Epithelial cell of proximal tubule (primary cell): ENCODE measurements at regions not wholly inside any gene's neighbourhood (a gene's known extent, or its start where the extent isn't known, plus 50 kb on each side); places are given as distances from the start of the nearest gene placed in this dataset.

Experiments used
- DNase-seq: peaks from one replicate; pipeline ENCODE4 v3.0.0-alpha.2; 2011; ENCODE audit warnings: low read depth
- H3K4me3 ChIP-seq: 2 replicates; pipeline ENCODE4 v1.5.1; 2011; ENCODE audit warnings: low read depth, mild to moderate bottlenecking, low read length
- CTCF ChIP-seq: conservative IDR thresholded peaks from 2 replicates; pipeline ENCODE4 v1.5.1; 2012; ENCODE audit warnings: low read depth, mild to moderate bottlenecking, low read length

GRCh38 chr3:144407335-144407734 lies 435.7 kb downstream of the DIPK2A start:
- no peak for TF ChIP-seq CTCF
- no peak for DNase-seq
- no peak overlapping the region for H3K4me3 ChIP-seq

GRCh38 chr3:144409319-144409718 lies 437.7 kb downstream of the DIPK2A start:
- no peak for DNase-seq
- H3K4me3 ChIP-seq, result no peak overlapping the region
- no peak for TF ChIP-seq CTCF

GRCh38 chr3:144413068-144413467 lies 441.4 kb downstream of the DIPK2A start:
- no peak for TF ChIP-seq CTCF
- no peak for DNase-seq

GRCh38 chr3:144415492-144415891 lies 443.9 kb downstream of the DIPK2A start:
- DNase-seq, result no peak
- no peak overlapping the region for H3K4me3 ChIP-seq
- no peak for TF ChIP-seq CTCF

More at GRCh38 chr3:144413068-144413467, 441.4 kb downstream of the DIPK2A start:
- H3K4me3 ChIP-seq, result no peak overlapping the region

- TF ChIP-seq CTCF, result no peak
- no peak for DNase-seq
- no peak overlapping the region for H3K4me3 ChIP-seq
These were observed 453.0 kb downstream of the DIPK2A start for GRCh38 chr3:144424606-144425005.

- DNase-seq, result no peak
- no peak for TF ChIP-seq CTCF
These were observed 454.7 kb downstream of the DIPK2A start for GRCh38 chr3:144426366-144426765.

GRCh38 chr3:144426967-144427366 lies 455.3 kb downstream of the DIPK2A start:
- TF ChIP-seq CTCF, result no peak
- H3K4me3 ChIP-seq, result no peak overlapping the region
- DNase-seq, result no peak

More at GRCh38 chr3:144426366-144426765, 454.7 kb downstream of the DIPK2A start:
- no peak overlapping the region for H3K4me3 ChIP-seq
